OCI-LY3 (cell line): ENCODE measurements at regions not wholly inside any gene's neighbourhood (a gene's known extent, or its start where the extent isn't known, plus 50 kb on each side); places are given as distances from the start of the nearest gene placed in this dataset.

Experiments
- CTCF ChIP-seq: fragments of 200-600, 300-600 bp; sonication (generic); IDR thresholded peaks from 2 replicates; pipeline ENCODE4 v1.5.1; 2014; ENCODE audit warnings: antibody characterized with exemption, low read length, low read depth
- EZH2phosphoT487 ChIP-seq: fragments of 200-600 bp; shearing (Covaris generic); IDR thresholded peaks from 2 replicates; pipeline ENCODE4 v1.6.1; 2018; ENCODE audit warnings: antibody characterized with exemption, mixed run types, low read depth

DNA sequence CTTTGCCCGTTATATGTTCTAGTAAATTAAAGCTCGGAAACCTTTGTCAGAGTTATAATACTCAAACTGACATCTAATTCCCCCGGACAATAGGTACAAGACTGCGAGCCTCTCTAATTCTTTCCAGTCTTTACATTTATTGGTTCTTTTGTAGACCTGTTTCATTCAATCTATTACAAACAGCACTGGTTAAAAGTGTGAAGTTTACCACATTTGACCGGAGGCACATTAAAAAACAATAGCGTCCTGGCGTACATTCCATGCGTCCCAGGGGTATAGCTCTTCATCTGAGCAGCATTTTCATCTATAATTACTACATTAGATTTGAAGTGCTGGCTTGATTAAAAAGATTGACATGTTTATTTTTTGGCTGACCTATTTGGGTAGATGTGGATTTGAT, 49.9 kb upstream of the TENM3 start:
- TF ChIP-seq CTCF (no peak), EZH2phosphoT487 (no peak)
